ENCODE measurements at regions not wholly inside any gene's neighbourhood (a gene's known extent, or its start where the extent isn't known, plus 50 kb on each side); places are given as distances from the start of the nearest gene placed in this dataset.

DNA sequence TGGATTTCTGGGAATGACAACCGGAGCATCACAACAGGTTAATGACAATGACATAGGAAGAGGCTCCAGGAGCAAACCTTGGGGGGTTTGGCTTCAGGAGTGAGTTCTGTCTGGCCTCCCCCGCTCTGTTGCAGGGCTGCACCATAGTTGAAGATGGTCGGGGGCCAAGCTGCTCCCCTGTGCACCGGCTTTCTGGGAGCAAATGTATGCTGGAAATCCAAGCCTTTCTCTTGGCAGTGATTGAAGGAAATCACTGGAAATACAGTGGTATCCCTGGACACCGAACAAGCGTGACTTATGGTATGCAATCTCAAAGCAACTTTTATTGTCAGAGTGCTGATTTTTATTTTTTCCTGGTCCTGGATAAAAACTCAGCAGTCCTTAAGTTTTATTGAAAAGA is 251.9 kb upstream of the ZNF32 start:
- TF ChIP-seq, protein P1, sequence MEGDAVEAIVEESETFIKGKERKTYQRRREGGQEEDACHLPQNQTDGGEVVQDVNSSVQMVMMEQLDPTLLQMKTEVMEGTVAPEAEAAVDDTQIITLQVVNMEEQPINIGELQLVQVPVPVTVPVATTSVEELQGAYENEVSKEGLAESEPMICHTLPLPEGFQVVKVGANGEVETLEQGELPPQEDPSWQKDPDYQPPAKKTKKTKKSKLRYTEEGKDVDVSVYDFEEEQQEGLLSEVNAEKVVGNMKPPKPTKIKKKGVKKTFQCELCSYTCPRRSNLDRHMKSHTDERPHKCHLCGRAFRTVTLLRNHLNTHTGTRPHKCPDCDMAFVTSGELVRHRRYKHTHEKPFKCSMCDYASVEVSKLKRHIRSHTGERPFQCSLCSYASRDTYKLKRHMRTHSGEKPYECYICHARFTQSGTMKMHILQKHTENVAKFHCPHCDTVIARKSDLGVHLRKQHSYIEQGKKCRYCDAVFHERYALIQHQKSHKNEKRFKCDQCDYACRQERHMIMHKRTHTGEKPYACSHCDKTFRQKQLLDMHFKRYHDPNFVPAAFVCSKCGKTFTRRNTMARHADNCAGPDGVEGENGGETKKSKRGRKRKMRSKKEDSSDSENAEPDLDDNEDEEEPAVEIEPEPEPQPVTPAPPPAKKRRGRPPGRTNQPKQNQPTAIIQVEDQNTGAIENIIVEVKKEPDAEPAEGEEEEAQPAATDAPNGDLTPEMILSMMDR (IDR thresholded peaks at IDR 0.05; ENCODE audit: low read length) = no peak
- TF ChIP-seq EZH2 (optimal IDR thresholded peaks at IDR 0.05; ENCODE audit: low read depth, low read length) = no peak
